Uterus (tissue), 3 donors: ENCODE measurements at regions not wholly inside any gene's neighbourhood (a gene's known extent, or its start where the extent isn't known, plus 50 kb on each side); places are given as distances from the start of the nearest gene placed in this dataset.

Source experiments
- DNase-seq, 2 donors: peaks; one replicate each; pipeline ENCODE4 v3.0.0-alpha.2; 2019 to 2020
- H3K27ac ChIP-seq, 2 donors: fragments of 200-600 bp; sonication (generic); 1 replicate in 1 of 2; 2 replicates in 1 of 2; pipeline ENCODE4 v1.5.1; 2016 to 2018
- H3K27me3 ChIP-seq, 2 donors: fragments of 200-600 bp; sonication (generic); one replicate each; pipeline ENCODE4 v1.5.1; 2018 to 2019; ENCODE audit warnings: control low read depth in 1 of 2
- H3K36me3 ChIP-seq, 2 donors: fragments of 200-600 bp; sonication (generic); one replicate each; pipeline ENCODE4 v1.5.1; 2019; ENCODE audit warnings: control low read depth in 1 of 2
- H3K4me1 ChIP-seq, 2 donors: fragments of 200-600 bp; sonication (generic); one replicate each; pipeline ENCODE4 v1.5.1; 2018 to 2019; ENCODE audit warnings: control low read depth in 1 of 2
- H3K4me3 ChIP-seq, 2 donors: fragments of 200-600 bp; sonication (generic); 1 replicate in 1 of 2; 2 replicates in 1 of 2; pipeline ENCODE4 v1.5.1; 2018 to 2019; ENCODE audit warnings: mild to moderate bottlenecking in 1 of 2
- H3K9me3 ChIP-seq, 2 donors: fragments of 200-600 bp; sonication (generic); one replicate each; pipeline ENCODE4 v1.5.1; 2019; ENCODE audit warnings: control low read depth in 1 of 2
- CTCF ChIP-seq, 4 experiments: fragments of 200-600 bp in 2 of 4; fragments of 450-650 bp in 2 of 4; sonication (generic) in 2 of 4; IDR thresholded peaks; one replicate each; pipeline ENCODE4 v1.5.1; 2016 to 2019; ENCODE audit warnings: antibody characterized with exemption in 4 of 4, mild to moderate bottlenecking in 2 of 4, moderate library complexity in 1 of 4
- POLR2A ChIP-seq, 2 donors: fragments of 450-650 bp; IDR thresholded peaks; one replicate each; pipeline ENCODE4 v1.6.1; 2016; ENCODE audit warnings: antibody characterized with exemption in 2 of 2, mild to moderate bottlenecking in 1 of 2, moderate library complexity in 1 of 2
- intact Hi-C: fragments of 100-400 bp; cut with DNase I; formaldehyde crosslinking; loops from one replicate; pipeline ENCODE4 v1.15.1; 2023; ENCODE audit warnings: low total_unique reads
- donor health status: DM: yes; HTN: yes; CAD: no.

GRCh38 chr1:56063461-56063860, 515.9 kb downstream of the PLPP3 start:
- no peaks in the 10 kb centered on the region for H3K4me1 ChIP-seq
- intact Hi-C loops = no loop called here
- no peaks in the 10 kb centered on the region for H3K27me3 ChIP-seq
- H3K36me3 ChIP-seq = no peaks in the 10 kb centered on the region
- TF ChIP-seq POLR2A (IDR thresholded peaks at IDR 0.05) (no peak), CTCF (IDR thresholded peaks at IDR 0.05) (no peak)
- H3K9me3 ChIP-seq = no peaks in the 10 kb centered on the region
- no peak overlapping the region for H3K27ac ChIP-seq
- DNase-seq = no peak
- H3K4me3 ChIP-seq = no peak overlapping the region

GRCh38 chr1:56062625-56063024, 516.7 kb downstream of the PLPP3 start:
- intact Hi-C loops = no loop called here
- Histone ChIP-seq H3K9me3 (no peaks in the 10 kb centered on the region), H3K27ac (no peak overlapping the region), H3K27me3 (no peaks in the 10 kb centered on the region), H3K36me3 (no peaks in the 10 kb centered on the region), H3K4me3 (no peak overlapping the region), H3K4me1 (no peaks in the 10 kb centered on the region)
- TF ChIP-seq POLR2A (IDR thresholded peaks at IDR 0.05) (no peak), CTCF (IDR thresholded peaks at IDR 0.05) (no peak)
- DNase-seq = no peak

DNA sequence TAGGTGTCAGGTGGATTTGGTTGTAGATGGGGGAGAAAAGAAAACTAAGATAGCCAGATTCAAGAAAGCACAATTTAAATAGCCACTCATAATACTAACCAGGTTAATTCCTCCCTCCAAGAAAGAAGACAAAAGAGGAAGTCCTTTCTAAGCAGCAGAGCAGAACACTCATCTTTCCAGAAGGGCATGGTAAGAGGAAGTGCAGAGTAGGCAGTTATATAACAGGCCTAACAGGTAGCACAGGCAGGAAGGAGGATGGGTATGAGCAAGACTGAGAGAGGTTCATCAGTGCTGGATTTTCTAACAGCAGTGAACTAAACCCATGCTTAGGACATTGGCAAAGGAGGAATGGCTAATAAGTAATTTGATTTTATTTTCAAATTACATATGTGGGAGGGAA, 517.5 kb downstream of the PLPP3 start:
- TF ChIP-seq CTCF (IDR thresholded peaks at IDR 0.05) (no peak), POLR2A (IDR thresholded peaks at IDR 0.05) (no peak)
- Histone ChIP-seq H3K27ac (no peak overlapping the region), H3K27me3 (no peaks in the 10 kb centered on the region), H3K9me3 (no peaks in the 10 kb centered on the region), H3K36me3 (no peaks in the 10 kb centered on the region), H3K4me1 (no peaks in the 10 kb centered on the region), H3K4me3 (no peak overlapping the region)
- no peak for DNase-seq
- intact Hi-C loops = no loop called here

- TF ChIP-seq CTCF (IDR thresholded peaks at IDR 0.05) = no peak
- no peak for TF ChIP-seq POLR2A (IDR thresholded peaks at IDR 0.05)
- intact Hi-C loops = no loop called here
- H3K27me3 ChIP-seq = no peaks in the 10 kb centered on the region
- H3K27ac ChIP-seq = no peak overlapping the region
- DNase-seq = no peak
- no peaks in the 10 kb centered on the region for H3K4me1 ChIP-seq
- no peaks in the 10 kb centered on the region for H3K36me3 ChIP-seq
- no peak overlapping the region for H3K4me3 ChIP-seq
- H3K9me3 ChIP-seq = no peaks in the 10 kb centered on the region
These were observed 518.5 kb downstream of the PLPP3 start for GRCh38 chr1:56060906-56061305.

DNA sequence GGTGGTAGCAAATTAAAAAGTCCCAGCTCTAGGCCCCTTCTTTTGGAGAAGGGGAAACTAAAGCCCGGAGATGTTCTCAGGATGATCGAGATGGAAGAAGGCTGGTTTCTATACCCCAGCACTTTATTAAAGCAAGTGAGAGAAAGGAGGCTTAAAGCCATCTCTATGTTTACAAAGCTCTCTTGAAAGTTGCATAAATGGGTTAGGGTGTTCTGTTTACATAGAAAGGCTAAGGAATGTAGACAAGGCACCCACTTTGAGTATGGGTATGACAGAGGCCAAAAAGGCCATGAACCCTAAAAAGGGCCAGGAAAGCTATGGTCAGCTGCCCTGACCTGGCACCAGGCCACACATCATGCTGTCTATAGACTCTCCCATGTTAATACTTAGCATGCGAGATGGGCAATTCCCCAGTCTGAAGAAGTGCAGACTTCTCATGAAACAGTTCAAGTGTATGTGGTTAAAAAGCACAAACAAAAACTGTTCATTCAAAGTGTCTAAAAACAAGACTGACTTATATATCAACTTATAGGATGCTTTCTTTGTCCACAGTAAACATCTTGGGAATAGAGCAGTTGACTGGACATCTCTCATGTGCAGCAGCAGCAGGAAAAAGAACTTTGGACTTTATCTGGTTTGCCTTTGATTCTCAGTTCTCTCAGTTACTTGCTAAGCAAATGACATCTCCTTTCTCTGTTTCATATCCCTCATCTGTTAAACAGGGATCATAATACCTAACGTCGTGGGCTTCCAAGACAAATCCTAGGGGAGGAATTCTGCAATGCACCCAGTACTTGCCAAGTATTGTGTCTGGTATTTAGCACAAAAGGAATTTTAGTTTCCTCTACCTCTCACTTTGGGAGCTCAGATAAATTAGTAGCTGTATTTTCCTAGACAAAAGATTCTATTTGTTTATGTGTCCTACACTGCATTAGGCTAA, 521.6 kb downstream of the PLPP3 start:
- Histone ChIP-seq H3K4me3 (no peak overlapping the region), H3K9me3 (no peaks in the 10 kb centered on the region), H3K27ac (no peak overlapping the region), H3K36me3 (no peaks in the 10 kb centered on the region), H3K4me1 (no peaks in the 10 kb centered on the region), H3K27me3 (no peaks in the 10 kb centered on the region)
- TF ChIP-seq CTCF (IDR thresholded peaks at IDR 0.05) (no peak), POLR2A (IDR thresholded peaks at IDR 0.05) (no peak)
- no peak for DNase-seq
- intact Hi-C loops = no loop called here
